SU-DHL-6 (cell line): ENCODE measurements at regions not wholly inside any gene's neighbourhood (a gene's known extent, or its start where the extent isn't known, plus 50 kb on each side); places are given as distances from the start of the nearest gene placed in this dataset.

ENCODE experiments used
- H2AFZ ChIP-seq: fragments of 200-600 bp; sonication (generic); 2 replicates; pipeline ENCODE4 v1.6.1; 2014; ENCODE audit warnings: low read depth, mild to moderate bottlenecking, moderate library complexity, mixed read lengths, antibody characterized with exemption, low read length; ENCODE audit not compliant: severe bottlenecking
- H3F3A ChIP-seq: fragments of 200-600 bp; shearing (Covaris generic); 2 replicates; pipeline ENCODE4 v1.6.0; 2016; ENCODE audit warnings: antibody characterized with exemption, mild to moderate bottlenecking; ENCODE audit not compliant: insufficient read depth
- H3K27ac ChIP-seq: fragments of 200-600 bp; sonication (generic); 2 replicates; pipeline ENCODE4 v1.5.1; 2016; ENCODE audit warnings: low read depth, mild to moderate bottlenecking, low read length, moderate library complexity, mixed read lengths
- H3K27me3 ChIP-seq: fragments of 200-600 bp; sonication (generic), shearing (Covaris generic); 2 replicates; pipeline ENCODE4 v1.6.0; 2014; ENCODE audit warnings: mild to moderate bottlenecking, low read length
- H3K36me3 ChIP-seq: fragments of 200-600 bp; sonication (generic); 2 replicates; pipeline ENCODE4 v1.6.1; 2014; ENCODE audit warnings: mild to moderate bottlenecking, low read length, mixed read lengths
- H3K4me2 ChIP-seq: fragments of 300-600, 200-600 bp; shearing (Covaris generic), sonication (generic); 2 replicates; pipeline ENCODE4 v1.6.0; 2014; ENCODE audit warnings: low read length, low read depth, mild to moderate bottlenecking; ENCODE audit not compliant: poor library complexity, severe bottlenecking
- H3K4me3 ChIP-seq: fragments of 200-600 bp; sonication (generic); 2 replicates; pipeline ENCODE4 v1.5.1; 2014; ENCODE audit warnings: antibody characterized with exemption, low read length, mild to moderate bottlenecking, mixed read lengths; ENCODE audit not compliant: insufficient read depth, poor library complexity, severe bottlenecking
- H3K79me2 ChIP-seq: fragments of 200-600 bp; sonication (generic); 2 replicates; pipeline ENCODE4 v1.6.1; 2014; ENCODE audit warnings: mild to moderate bottlenecking, low read length, moderate library complexity; ENCODE audit not compliant: insufficient read depth
- H3K9ac ChIP-seq: fragments of 200-600 bp; sonication (generic); 2 replicates; pipeline ENCODE4 v1.7.0; 2014; ENCODE audit warnings: mild to moderate bottlenecking, low read length
- H3K9me2 ChIP-seq: fragments of 200-600 bp; sonication (generic); replicated peaks from 2 replicates; pipeline ENCODE4 v1.6.1; 2014; ENCODE audit warnings: low read length; ENCODE audit not compliant: insufficient read depth
- H3K9me3 ChIP-seq: fragments of 200-600 bp; sonication (generic); 2 replicates; pipeline ENCODE4 v1.6.1; 2014; ENCODE audit warnings: low read length, mixed read lengths; ENCODE audit not compliant: insufficient read depth
- H4K20me1 ChIP-seq: fragments of 200-600 bp; sonication (generic); 2 replicates; pipeline ENCODE4 v1.6.1; 2014; ENCODE audit warnings: low read depth, mild to moderate bottlenecking, antibody characterized with exemption, low read length, moderate library complexity, mixed read lengths
- CTCF ChIP-seq: fragments of 200-600 bp; sonication (generic); IDR thresholded peaks from one replicate; pipeline ENCODE4 v1.5.1; 2017; ENCODE audit warnings: antibody characterized with exemption, mild to moderate bottlenecking, low read length, moderate library complexity; ENCODE audit not compliant: insufficient read depth, poor library complexity, severe bottlenecking
- EZH2phosphoT487 ChIP-seq: fragments of 200-600 bp; sonication (generic), shearing (Covaris generic); conservative IDR thresholded peaks from 2 replicates; pipeline ENCODE4 v1.6.1; 2018; ENCODE audit warnings: mild to moderate bottlenecking, antibody characterized with exemption, low read length, moderate library complexity, mixed read lengths

- no peaks in the 10 kb centered on the region for H3K9me2 ChIP-seq
- H4K20me1 ChIP-seq, result no peaks in the 10 kb centered on the region
- H3K4me3 ChIP-seq, result no peak overlapping the region
- no peaks in the 10 kb centered on the region for H3K79me2 ChIP-seq
- H3K36me3 ChIP-seq, result no peaks in the 10 kb centered on the region
- H3K27ac ChIP-seq, result no peak overlapping the region
- no peaks in the 10 kb centered on the region for H3F3A ChIP-seq
- no peak overlapping the region for H2AFZ ChIP-seq
- TF ChIP-seq CTCF, result no peak
- TF ChIP-seq EZH2phosphoT487, result no peak
- H3K9me3 ChIP-seq, result no peaks in the 10 kb centered on the region
- H3K9ac ChIP-seq, result no peak overlapping the region
- no peak overlapping the region for H3K4me2 ChIP-seq
- no peaks in the 10 kb centered on the region for H3K27me3 ChIP-seq
Observed at GRCh38 chrX:5632061-5632614, 596.5 kb downstream of the NLGN4X start.

GRCh38 chrX:5617666-5618065 lies 611.0 kb downstream of the NLGN4X start:
- no peak overlapping the region for H3K4me2 ChIP-seq
- no peaks in the 10 kb centered on the region for H3K9me2 ChIP-seq
- H4K20me1 ChIP-seq, result no peaks in the 10 kb centered on the region
- H3K27me3 ChIP-seq, result no peaks in the 10 kb centered on the region
- no peak overlapping the region for H3K9ac ChIP-seq
- no peaks in the 10 kb centered on the region for H3K36me3 ChIP-seq
- H3K9me3 ChIP-seq, result no peaks in the 10 kb centered on the region
- H3K4me3 ChIP-seq, result no peak overlapping the region
- no peak overlapping the region for H2AFZ ChIP-seq
- no peaks in the 10 kb centered on the region for H3F3A ChIP-seq
- H3K27ac ChIP-seq, result no peak overlapping the region
- TF ChIP-seq EZH2phosphoT487 (no peak), CTCF (no peak)
- no peaks in the 10 kb centered on the region for H3K79me2 ChIP-seq

GRCh38 chrX:5595570-5595969 lies 633.1 kb downstream of the NLGN4X start:
- Histone ChIP-seq H3F3A (no peaks in the 10 kb centered on the region), H3K4me2 (no peak overlapping the region), H2AFZ (no peak overlapping the region), H3K27me3 (no peaks in the 10 kb centered on the region), H3K79me2 (no peaks in the 10 kb centered on the region), H4K20me1 (no peaks in the 10 kb centered on the region), H3K36me3 (no peaks in the 10 kb centered on the region), H3K9ac (no peak overlapping the region), H3K27ac (no peak overlapping the region), H3K4me3 (no peak overlapping the region), H3K9me2 (no peaks in the 10 kb centered on the region), H3K9me3 (no peaks in the 10 kb centered on the region)
- TF ChIP-seq CTCF, result no peak
- no peak for TF ChIP-seq EZH2phosphoT487
